Cardiac muscle cell (in vitro differentiated cells and primary cell): ENCODE measurements at regions not wholly inside any gene's neighbourhood (a gene's known extent, or its start where the extent isn't known, plus 50 kb on each side); places are given as distances from the start of the nearest gene placed in this dataset.
"Not testable (repeated sequence)": the region's sequence is repeated elsewhere in the genome, so short reads cannot be mapped to it uniquely, and the experiment has no call there.

Experiments used
- DNase-seq, 2 donors: peaks; one replicate each; pipeline versions ENCODE4 v3.0.0 to v3.0.0-alpha.2; 2010 to 2017; ENCODE audit warnings: low read depth in 1 of 2, low spot score in 1 of 2
- H3K27ac ChIP-seq: fragments of 200-600 bp; sonication (generic); 2 replicates; pipeline ENCODE4 v1.5.1; 2016
- H3K27me3 ChIP-seq: fragments of 200-600 bp; sonication (generic); 2 replicates; pipeline ENCODE4 v1.6.0; 2016; ENCODE audit warnings: control low read depth
- H3K36me3 ChIP-seq: fragments of 200-600 bp; sonication (generic); 2 replicates; pipeline ENCODE4 v1.5.1; 2016; ENCODE audit warnings: control low read depth
- H3K4me1 ChIP-seq: fragments of 200-600 bp; sonication (generic); 2 replicates; pipeline ENCODE4 v1.8.1; 2017; ENCODE audit warnings: low read depth, mild to moderate bottlenecking, mixed run types
- H3K4me3 ChIP-seq: fragments of 200-600 bp; sonication (generic); 2 replicates; pipeline ENCODE4 v1.5.1; 2016; ENCODE audit warnings: mild to moderate bottlenecking
- H3K9me3 ChIP-seq: fragments of 200-600 bp; sonication (generic); 2 replicates; pipeline ENCODE4 v1.5.1; 2017; ENCODE audit warnings: low read depth, mild to moderate bottlenecking, control low read depth
- TF ChIP-seq, protein P1 (sequence below): IDR thresholded peaks from 2 replicates; pipeline ENCODE4 v1.5.1; 2012; ENCODE audit warnings: low read depth, mild to moderate bottlenecking, low read length

GRCh38 chr5:12162863-12163262, 258.6 kb upstream of the CTNND2 start:
- DNase-seq: no peak
- no peaks in the 10 kb centered on the region for H3K9me3 ChIP-seq
- no peaks in the 10 kb centered on the region for H3K36me3 ChIP-seq
- no peaks in the 10 kb centered on the region for H3K4me1 ChIP-seq
- no peak overlapping the region for H3K27ac ChIP-seq
- TF ChIP-seq, protein P1, sequence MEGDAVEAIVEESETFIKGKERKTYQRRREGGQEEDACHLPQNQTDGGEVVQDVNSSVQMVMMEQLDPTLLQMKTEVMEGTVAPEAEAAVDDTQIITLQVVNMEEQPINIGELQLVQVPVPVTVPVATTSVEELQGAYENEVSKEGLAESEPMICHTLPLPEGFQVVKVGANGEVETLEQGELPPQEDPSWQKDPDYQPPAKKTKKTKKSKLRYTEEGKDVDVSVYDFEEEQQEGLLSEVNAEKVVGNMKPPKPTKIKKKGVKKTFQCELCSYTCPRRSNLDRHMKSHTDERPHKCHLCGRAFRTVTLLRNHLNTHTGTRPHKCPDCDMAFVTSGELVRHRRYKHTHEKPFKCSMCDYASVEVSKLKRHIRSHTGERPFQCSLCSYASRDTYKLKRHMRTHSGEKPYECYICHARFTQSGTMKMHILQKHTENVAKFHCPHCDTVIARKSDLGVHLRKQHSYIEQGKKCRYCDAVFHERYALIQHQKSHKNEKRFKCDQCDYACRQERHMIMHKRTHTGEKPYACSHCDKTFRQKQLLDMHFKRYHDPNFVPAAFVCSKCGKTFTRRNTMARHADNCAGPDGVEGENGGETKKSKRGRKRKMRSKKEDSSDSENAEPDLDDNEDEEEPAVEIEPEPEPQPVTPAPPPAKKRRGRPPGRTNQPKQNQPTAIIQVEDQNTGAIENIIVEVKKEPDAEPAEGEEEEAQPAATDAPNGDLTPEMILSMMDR: no peak
- no peak overlapping the region for H3K4me3 ChIP-seq
- no peaks in the 10 kb centered on the region for H3K27me3 ChIP-seq

- Histone ChIP-seq H3K9me3 (no peaks in the 10 kb centered on the region), H3K36me3 (no peaks in the 10 kb centered on the region), H3K4me1 (no peaks in the 10 kb centered on the region), H3K27me3 (no peaks in the 10 kb centered on the region), H3K27ac (no peak overlapping the region), H3K4me3 (no peak overlapping the region)
- TF ChIP-seq, protein P1: no peak
- no peak for DNase-seq
These were observed 243.3 kb upstream of the CTNND2 start for GRCh38 chr5:12147513-12147912.

- Histone ChIP-seq H3K27ac (no peak overlapping the region), H3K27me3 (no peaks in the 10 kb centered on the region), H3K36me3 (no peaks in the 10 kb centered on the region), H3K9me3 (no peaks in the 10 kb centered on the region), H3K4me3 (no peak overlapping the region), H3K4me1 (no peaks in the 10 kb centered on the region)
- DNase-seq: no peak
- TF ChIP-seq, protein P1: no peak
These were observed 237.2 kb upstream of the CTNND2 start for GRCh38 chr5:12141496-12141895.

DNA sequence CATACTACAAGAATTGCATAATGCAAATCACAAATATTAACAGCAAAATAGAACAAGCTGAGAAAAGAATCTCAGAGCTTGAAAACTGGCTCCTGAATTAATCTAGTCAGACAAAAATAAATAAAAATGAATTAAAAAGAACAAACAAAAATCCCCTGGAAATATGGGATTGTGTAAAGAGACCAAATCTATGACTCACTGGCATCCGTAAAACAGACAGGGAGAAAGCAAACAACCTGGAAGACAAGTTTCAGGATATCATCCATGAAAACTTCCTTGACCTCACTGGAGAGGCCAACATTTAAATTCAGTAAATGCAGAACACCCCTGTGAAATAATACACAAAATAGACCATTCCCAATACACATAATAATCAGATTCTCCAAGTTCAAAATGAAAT, 229.3 kb upstream of the CTNND2 start:
- TF ChIP-seq, protein P1: no peak
- Histone ChIP-seq H3K36me3 (no peaks in the 10 kb centered on the region), H3K4me1 (no peaks in the 10 kb centered on the region), H3K4me3 (no peak overlapping the region), H3K9me3 (no peaks in the 10 kb centered on the region), H3K27me3 (no peaks in the 10 kb centered on the region), H3K27ac (no peak overlapping the region)
- no peak for DNase-seq

GRCh38 chr5:12131020-12131419, 226.8 kb upstream of the CTNND2 start:
- not testable (repeated sequence) for H3K4me1 ChIP-seq, DNase-seq, H3K36me3 ChIP-seq, H3K27ac ChIP-seq, H3K27me3 ChIP-seq, H3K4me3 ChIP-seq, H3K9me3 ChIP-seq

DNA sequence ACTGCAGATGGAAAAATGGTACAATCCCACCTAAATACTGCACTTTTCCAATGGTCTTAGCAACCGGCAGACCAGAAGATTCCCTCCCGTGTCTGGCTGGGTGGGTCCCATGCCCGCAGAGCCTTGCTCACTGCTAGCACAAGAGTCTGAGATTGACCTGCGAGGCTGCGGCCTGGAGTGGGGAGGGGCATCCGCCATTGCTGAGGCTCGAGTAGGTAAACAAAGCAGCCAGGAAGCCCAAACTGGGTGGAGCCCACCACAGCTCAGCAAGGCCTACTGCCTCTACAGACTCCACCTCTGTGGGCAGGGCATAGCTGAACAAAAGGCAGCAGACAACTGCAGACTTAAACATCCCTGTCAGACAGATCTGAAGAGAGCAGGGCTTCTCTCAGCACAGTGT, 221.6 kb upstream of the CTNND2 start:
- no peaks in the 10 kb centered on the region for H3K27me3 ChIP-seq
- H3K9me3 ChIP-seq: no peaks in the 10 kb centered on the region
- H3K4me1 ChIP-seq: no peaks in the 10 kb centered on the region
- TF ChIP-seq, protein P1: no peak
- H3K36me3 ChIP-seq: no peaks in the 10 kb centered on the region
- H3K4me3 ChIP-seq: no peak overlapping the region
- H3K27ac ChIP-seq: no peak overlapping the region
- no peak for DNase-seq
